HepG2 (cell line): ENCODE measurements at regions not wholly inside any gene's neighbourhood (a gene's known extent, or its start where the extent isn't known, plus 50 kb on each side); places are given as distances from the start of the nearest gene placed in this dataset.
A peak's percentile ranks its signal among the peaks of the same experiment; 100 is the strongest.

ENCODE experiments used
- ATAC-seq: fragments of 200-7000 bp; cut with Tn5 transposase; 3 replicates; pipeline ENCODE4 v1.9.1; 2020; ENCODE audit warnings: mild to moderate bottlenecking, moderate library complexity
- BruUV-seq: library from RNA; stranded (reverse); fragments of 400-500 nt; replicated peaks from 2 replicates; lab custom pipeline; 2021; lab: Mats Ljungman, UMichigan
- CTCF ChIA-PET: fragments of 300-600 bp; formaldehyde crosslinking; extraction: SDS; loops from one replicate; lab custom pipeline; 2021; ENCODE audit warnings: low total read pairs, inconsistent platforms, low intra/inter-chr PET ratio; lab: Yijun Ruan, JAX
- POLR2A ChIA-PET: fragments of 350-600 bp; sonication (Branson Sonifier 250); formaldehyde crosslinking; loops from one replicate; lab custom pipeline; 2020; ENCODE audit warnings: antibody characterized with exemption, inconsistent platforms; lab: Yijun Ruan, JAX
- DNase-seq: peaks from one replicate; pipeline ENCODE4 v3.0.0-alpha.2; 2015; ENCODE audit warnings: low spot score
- FAIRE-seq: peaks from 3 replicates; lab custom pipeline; 2011; peaks lifted over from hg19 to GRCh38; lab: Jason Lieb, UNC
- H2AFZ ChIP-seq: one replicate; pipeline ENCODE4 v1.6.1; 2011; ENCODE audit warnings: low read length, inconsistent platforms
- H3K27ac ChIP-seq: fragments of 300-600 bp; 3 replicates; pipeline ENCODE4 v1.8.0; 2011; ENCODE audit warnings: mixed run types, mild to moderate bottlenecking, mixed read lengths, low read length, inconsistent platforms; ENCODE audit not compliant: insufficient read depth; ENCODE audit errors: extremely low read length
- H3K27me3 ChIP-seq, 2 experiments: fragments of 200-600 bp in 1 of 2; 2 replicates in 1 of 2; 3 replicates in 1 of 2; pipeline versions ENCODE4 v1.6.0 to v1.8.0; 2011; ENCODE audit warnings: low read length in 2 of 2, mild to moderate bottlenecking in 2 of 2, moderate library complexity in 2 of 2, inconsistent platforms in 1 of 2; ENCODE audit not compliant: insufficient read depth in 2 of 2, control insufficient read depth in 1 of 2
- H3K36me3 ChIP-seq, 2 experiments: fragments of 200-600 bp in 1 of 2; replicated peaks in 1 of 2; 2 replicates in 1 of 2; 3 replicates in 1 of 2; pipeline versions ENCODE4 v1.5.1 to v1.8.0; 2011; ENCODE audit warnings: low read length in 2 of 2, inconsistent platforms in 1 of 2; ENCODE audit not compliant: insufficient read depth in 2 of 2, control insufficient read depth in 1 of 2
- H3K4me1 ChIP-seq: 2 replicates; pipeline ENCODE4 v1.5.1; 2012; ENCODE audit warnings: low read length, inconsistent platforms; ENCODE audit not compliant: insufficient read depth
- H3K4me2 ChIP-seq: 2 replicates; pipeline ENCODE4 v1.6.0; 2011; ENCODE audit warnings: low read depth, low read length, inconsistent platforms
- H3K4me3 ChIP-seq, 3 experiments: fragments of 200-600 bp in 1 of 3; sonication (generic), shearing (Covaris generic) in 1 of 3; replicated peaks in 1 of 3; 2 replicates each; pipeline ENCODE4 v1.5.1; 2011 to 2016; ENCODE audit warnings: low read length in 3 of 3, inconsistent platforms in 2 of 3, low read depth in 2 of 3, mild to moderate bottlenecking in 2 of 3, control low read depth in 1 of 3, mixed read lengths in 1 of 3; ENCODE audit not compliant: insufficient read depth in 1 of 3
- H3K79me2 ChIP-seq: one replicate; pipeline ENCODE4 v1.6.1; 2011; ENCODE audit warnings: low read length, inconsistent platforms; ENCODE audit not compliant: insufficient read depth
- H3K9ac ChIP-seq: 2 replicates; pipeline ENCODE4 v1.6.0; 2011; ENCODE audit warnings: mild to moderate bottlenecking, low read depth, low read length, inconsistent platforms; ENCODE audit not compliant: insufficient read depth
- H3K9me3 ChIP-seq: 2 replicates; pipeline ENCODE4 v1.5.1; 2012; ENCODE audit warnings: mild to moderate bottlenecking, low read length
- H4K20me1 ChIP-seq: 2 replicates; pipeline ENCODE4 v1.6.0; 2011; ENCODE audit warnings: inconsistent platforms, mild to moderate bottlenecking, low read length, moderate library complexity; ENCODE audit not compliant: insufficient read depth
- ARID5B ChIP-seq: IDR thresholded peaks from 2 replicates; pipeline ENCODE4 v1.4.0; 2020; ENCODE audit warnings: mild to moderate bottlenecking, missing genetic modification reagents
- FOXA1 ChIP-seq, 2 experiments: fragments of 450-650 bp in 1 of 2; sonication (generic) in 1 of 2; formaldehyde crosslinking in 1 of 2; IDR thresholded peaks; 2 replicates each; pipeline versions ENCODE4 v1.4.0 to v1.6.1; 2016 to 2020; ENCODE audit warnings: missing genetic modification reagents in 1 of 2
- GLI4 ChIP-seq: sonication (generic); formaldehyde crosslinking; IDR thresholded peaks from 2 replicates; pipeline ENCODE4 v1.5.1; 2020; ENCODE audit warnings: missing genetic modification reagents, mild to moderate bottlenecking, moderate library complexity, borderline replicate concordance
- HDAC6 ChIP-seq: fragments of 200-600 bp; sonication (generic); IDR thresholded peaks from 2 replicates; pipeline ENCODE4 v1.7.0; 2017; ENCODE audit warnings: mild to moderate bottlenecking, antibody characterized with exemption, low read length, low read depth
- HNF1A ChIP-seq, 2 experiments: sonication (generic) in 1 of 2; formaldehyde crosslinking in 1 of 2; IDR thresholded peaks; 2 replicates each; pipeline versions ENCODE4 v1.4.0 to v1.6.1; 2016 to 2020; ENCODE audit warnings: borderline replicate concordance in 1 of 2, low read depth in 1 of 2, mild to moderate bottlenecking in 1 of 2, missing genetic modification reagents in 1 of 2
- MXD4 ChIP-seq: IDR thresholded peaks from 2 replicates; pipeline ENCODE4 v1.6.1; 2016; ENCODE audit warnings: mild to moderate bottlenecking, missing biosample characterization, missing genetic modification reagents
- TAF1 ChIP-seq: sonication (generic); formaldehyde crosslinking; IDR thresholded peaks from 2 replicates; pipeline ENCODE4 v1.4.0; 2020; ENCODE audit warnings: missing genetic modification reagents
- ZNF572 ChIP-seq: sonication (generic); formaldehyde crosslinking; IDR thresholded peaks from 2 replicates; pipeline ENCODE4 v1.5.1; 2020; ENCODE audit warnings: mild to moderate bottlenecking, missing genetic modification reagents
- ZNF574 ChIP-seq: sonication (generic); formaldehyde crosslinking; IDR thresholded peaks from 2 replicates; pipeline ENCODE4 v1.4.0; 2020; ENCODE audit warnings: missing genetic modification reagents
- ZNF576 ChIP-seq: sonication (generic); formaldehyde crosslinking; IDR thresholded peaks from 2 replicates; pipeline ENCODE4 v1.4.0; 2020; ENCODE audit warnings: mild to moderate bottlenecking, missing genetic modification reagents
- ZNF704 ChIP-seq: sonication (generic); formaldehyde crosslinking; IDR thresholded peaks from 2 replicates; pipeline ENCODE4 v1.8.1; 2023; ENCODE audit warnings: mild to moderate bottlenecking, inconsistent platforms, moderate library complexity, missing genetic modification reagents, borderline replicate concordance
- WGBS: methylation state at CpG from one replicate; pipeline ENCODE4 v1.1.6; 2017; ENCODE audit warnings: low lambda C conversion rate; 5-methylcytosine and 5-hydroxymethylcytosine counted together
- in situ Hi-C: cut with HindIII; loops from 2 replicates; pipeline ENCODE4 v1.10.0; 2017; ENCODE audit warnings: low pct_unique_long_range_greater_than_20kb; ENCODE audit not compliant: extremely low pct_ligation_motif_present
- intact Hi-C: fragments of 100-400 bp; cut with micrococcal nuclease; formaldehyde crosslinking; loops from one replicate; pipeline ENCODE4 v1.10.0; 2022; ENCODE audit not compliant: unreplicated experiment

GRCh38 chr16:87000001-87000400, 317.2 kb downstream of the C16orf95 start:
- DNase-seq (peak; percentile 77), FAIRE-seq (peak; percentile 84), ATAC-seq (peak; percentile 93)
- no peak overlapping the region for H2AFZ ChIP-seq
- no peak overlapping the region for H3K4me2 ChIP-seq
- no peaks in the 10 kb centered on the region for H3K79me2 ChIP-seq
- no peak overlapping the region for H3K27ac ChIP-seq
- ChIA-PET POLR2A (no interaction called here), CTCF (no interaction called here)
- H4K20me1 ChIP-seq, result no peaks in the 10 kb centered on the region
- WGBS, result 0% methylated on average over 2 of the region's 2 CpGs
- H3K4me1 ChIP-seq, result peaks cover 11% of the 10 kb centered on the region
- H3K4me3 ChIP-seq, result no peak overlapping the region
- H3K9me3 ChIP-seq, result peaks cover 16% of the 10 kb centered on the region
- intact Hi-C loops, result no loop called here
- in situ Hi-C loops, result no loop called here
- peaks cover 0 to 20% of the 10 kb centered on the region in 2 experiments; a peak in 4 of 5 replicates for H3K27me3 ChIP-seq
- BruUV-seq, result no TSS peak
- H3K36me3 ChIP-seq, result no peaks in the 10 kb centered on the region
- H3K9ac ChIP-seq, result no peak overlapping the region
- TF ChIP-seq ZNF572, result no peak
- TF ChIP-seq TAF1 (CRISPR knock-in tag), result no peak
- TF ChIP-seq HDAC6, result no peak
- no peak for TF ChIP-seq FOXA1 (IDR thresholded peaks at IDR 0.05)
- peak; percentile 50; the same call in 1 of the 2 replicates for TF ChIP-seq FOXA1 (CRISPR knock-in tag; IDR thresholded peaks at IDR 0.05)
- TF ChIP-seq MXD4, result no peak
- peak; percentile 88 for TF ChIP-seq HNF1A (IDR thresholded peaks at IDR 0.05; ENCODE audit: low read depth)
- TF ChIP-seq HNF1A (CRISPR knock-in tag; IDR thresholded peaks at IDR 0.05; ENCODE audit: borderline replicate concordance), result peak; percentile 89
- peak; percentile 39; the same call in 1 of the 2 replicates for TF ChIP-seq ARID5B
- TF ChIP-seq GLI4 (CRISPR knock-in tag), result no peak
- TF ChIP-seq ZNF574 (CRISPR knock-in tag), result no peak
- no peak for TF ChIP-seq ZNF576 (CRISPR knock-in tag)
- no peak for TF ChIP-seq ZNF704 (CRISPR knock-in tag)
